BLaER1 (cell line): ENCODE measurements at regions not wholly inside any gene's neighbourhood (a gene's known extent, or its start where the extent isn't known, plus 50 kb on each side); places are given as distances from the start of the nearest gene placed in this dataset.

Source experiments
- H3K27ac ChIP-seq: shearing (Covaris generic); formaldehyde crosslinking; 2 replicates; pipeline ENCODE4 v1.8.1; 2022
- H3K27me3 ChIP-seq: shearing (Covaris generic); formaldehyde crosslinking; 2 replicates; pipeline ENCODE4 v1.8.1; 2022
- H3K36me3 ChIP-seq: shearing (Covaris generic); formaldehyde crosslinking; 2 replicates; pipeline ENCODE4 v1.8.1; 2022
- H3K4me1 ChIP-seq: shearing (Covaris generic); formaldehyde crosslinking; 2 replicates; pipeline ENCODE4 v1.8.1; 2022
- H3K4me2 ChIP-seq: shearing (Covaris generic); formaldehyde crosslinking; 2 replicates; pipeline ENCODE4 v1.8.1; 2022
- H3K4me3 ChIP-seq: shearing (Covaris generic); formaldehyde crosslinking; 2 replicates; pipeline ENCODE4 v1.8.1; 2022
- H3K9ac ChIP-seq: shearing (Covaris generic); formaldehyde crosslinking; 2 replicates; pipeline ENCODE4 v1.8.1; 2022
- H3K9me3 ChIP-seq: shearing (Covaris generic); formaldehyde crosslinking; 2 replicates; pipeline ENCODE4 v1.8.1; 2022
- H4K20me1 ChIP-seq: shearing (Covaris generic); formaldehyde crosslinking; 2 replicates; pipeline ENCODE4 v1.8.1; 2022
- Cebpa-rat ChIP-seq: shearing (Covaris generic); IDR thresholded peaks from 2 replicates; pipeline ENCODE4 v1.8.1; 2022

DNA sequence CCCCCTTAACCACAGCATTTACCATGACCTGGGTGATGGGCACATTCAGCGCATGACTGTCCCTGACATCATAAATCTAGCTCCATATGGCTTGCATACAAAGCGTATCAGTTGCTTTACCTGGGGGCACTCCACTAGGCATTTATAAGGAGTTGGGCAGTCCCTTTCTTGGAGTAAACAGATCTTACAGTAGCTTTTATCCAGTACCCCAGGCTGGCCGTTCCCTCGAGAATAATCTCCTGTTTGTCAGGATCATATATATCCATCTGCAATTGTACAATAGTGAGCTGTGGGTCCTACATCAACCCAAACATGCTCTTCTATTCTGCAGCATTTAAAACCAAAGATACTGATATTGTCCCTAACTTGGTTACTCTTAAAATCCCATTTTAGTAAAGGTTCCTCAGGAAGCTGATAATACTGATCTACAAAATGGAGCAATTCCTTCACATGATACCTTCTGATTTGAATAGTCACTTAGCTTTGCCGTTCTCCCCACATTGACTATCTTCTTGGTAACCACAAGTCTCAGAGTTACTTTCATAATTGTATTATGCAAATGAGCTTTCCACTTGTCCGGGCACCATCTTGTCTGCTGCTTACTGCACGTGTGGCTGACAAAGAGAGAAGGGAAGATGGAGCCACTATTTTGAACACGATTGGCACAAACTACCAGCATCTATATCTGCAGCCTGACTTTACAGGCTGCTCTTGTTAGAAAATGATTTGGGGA is 205.0 kb downstream of the CWF19L2 start:
- no peaks in the 10 kb centered on the region for H3K27me3 ChIP-seq
- H3K4me2 ChIP-seq: no peak overlapping the region
- no peak overlapping the region for H3K27ac ChIP-seq
- H3K9me3 ChIP-seq: no peaks in the 10 kb centered on the region
- no peaks in the 10 kb centered on the region for H4K20me1 ChIP-seq
- H3K4me1 ChIP-seq: no peaks in the 10 kb centered on the region
- H3K36me3 ChIP-seq: no peaks in the 10 kb centered on the region
- no peak overlapping the region for H3K4me3 ChIP-seq
- H3K9ac ChIP-seq: no peak overlapping the region
- no peak for TF ChIP-seq Cebpa-rat

GRCh38 chr11:107251298-107251697 is 206.3 kb downstream of the CWF19L2 start:
- Histone ChIP-seq H3K9me3 (no peaks in the 10 kb centered on the region), H3K4me1 (no peaks in the 10 kb centered on the region), H3K27ac (no peak overlapping the region), H3K27me3 (no peaks in the 10 kb centered on the region), H3K4me3 (no peak overlapping the region), H3K4me2 (no peak overlapping the region), H4K20me1 (no peaks in the 10 kb centered on the region), H3K9ac (no peak overlapping the region), H3K36me3 (no peaks in the 10 kb centered on the region)
- no peak for TF ChIP-seq Cebpa-rat

- no peaks in the 10 kb centered on the region for H3K27me3 ChIP-seq
- no peak overlapping the region for H3K4me3 ChIP-seq
- no peak for TF ChIP-seq Cebpa-rat
- no peak overlapping the region for H3K27ac ChIP-seq
- H4K20me1 ChIP-seq: no peaks in the 10 kb centered on the region
- H3K9ac ChIP-seq: no peak overlapping the region
- H3K4me2 ChIP-seq: no peak overlapping the region
- no peaks in the 10 kb centered on the region for H3K36me3 ChIP-seq
- H3K4me1 ChIP-seq: no peaks in the 10 kb centered on the region
- no peaks in the 10 kb centered on the region for H3K9me3 ChIP-seq
These were observed 207.6 kb downstream of the CWF19L2 start for GRCh38 chr11:107250017-107250416.

- Histone ChIP-seq H3K9ac (no peak overlapping the region), H3K36me3 (no peaks in the 10 kb centered on the region), H3K9me3 (no peaks in the 10 kb centered on the region), H3K4me1 (no peaks in the 10 kb centered on the region), H3K4me3 (no peak overlapping the region), H3K27me3 (no peaks in the 10 kb centered on the region), H3K27ac (no peak overlapping the region), H3K4me2 (no peak overlapping the region), H4K20me1 (no peaks in the 10 kb centered on the region)
- TF ChIP-seq Cebpa-rat: no peak
These were observed 208.6 kb downstream of the CWF19L2 start for GRCh38 chr11:107249054-107249453.

DNA sequence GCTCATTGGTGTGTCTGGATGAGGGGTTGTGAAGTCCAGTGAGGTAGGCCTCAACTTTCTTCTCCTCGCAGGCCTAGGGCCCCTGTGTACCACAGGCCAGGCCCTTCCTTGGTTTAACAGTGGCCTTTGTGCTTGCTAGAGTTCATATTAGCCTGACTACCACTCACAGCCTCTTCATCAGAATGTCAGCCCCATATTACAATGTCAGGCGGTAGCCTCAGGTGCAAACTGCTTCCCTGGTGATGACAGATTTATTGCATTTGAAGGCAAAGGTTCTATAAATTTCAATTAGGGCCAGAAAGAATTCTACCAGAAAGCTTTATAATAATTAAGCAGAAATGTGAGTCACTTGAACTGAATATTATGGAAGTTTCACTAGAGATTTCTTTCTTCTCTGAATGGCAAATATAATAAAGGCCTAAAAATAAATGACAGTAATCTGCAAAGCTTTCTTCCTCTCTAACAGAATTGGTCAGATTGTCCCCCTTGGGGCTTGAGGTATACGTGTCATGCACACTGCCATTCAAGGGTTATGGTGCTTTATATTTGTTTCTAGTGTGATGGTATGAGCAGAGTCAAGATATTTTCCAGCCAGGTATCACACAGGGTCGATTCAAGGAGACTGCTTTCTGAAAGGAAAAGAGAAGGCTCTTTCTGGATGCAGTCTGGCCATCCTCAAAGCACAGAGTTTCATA is 210.3 kb downstream of the CWF19L2 start:
- Histone ChIP-seq H3K4me2 (no peak overlapping the region), H3K9ac (no peak overlapping the region), H4K20me1 (no peaks in the 10 kb centered on the region), H3K4me1 (no peaks in the 10 kb centered on the region), H3K4me3 (no peak overlapping the region), H3K36me3 (no peaks in the 10 kb centered on the region), H3K27me3 (no peaks in the 10 kb centered on the region), H3K27ac (no peak overlapping the region), H3K9me3 (no peaks in the 10 kb centered on the region)
- no peak for TF ChIP-seq Cebpa-rat

- Histone ChIP-seq H4K20me1 (no peaks in the 10 kb centered on the region), H3K4me1 (no peaks in the 10 kb centered on the region), H3K27ac (no peak overlapping the region), H3K4me2 (no peak overlapping the region), H3K4me3 (no peak overlapping the region), H3K27me3 (no peaks in the 10 kb centered on the region), H3K9me3 (no peaks in the 10 kb centered on the region), H3K9ac (no peak overlapping the region), H3K36me3 (no peaks in the 10 kb centered on the region)
- no peak for TF ChIP-seq Cebpa-rat
These were observed 213.7 kb downstream of the CWF19L2 start for GRCh38 chr11:107243929-107244328.

- Histone ChIP-seq H3K4me1 (no peaks in the 10 kb centered on the region), H3K4me2 (no peak overlapping the region), H3K9me3 (peaks cover 12% of the 10 kb centered on the region), H3K27ac (no peak overlapping the region), H3K27me3 (no peaks in the 10 kb centered on the region), H3K9ac (no peak overlapping the region), H3K36me3 (no peaks in the 10 kb centered on the region), H3K4me3 (no peak overlapping the region), H4K20me1 (no peaks in the 10 kb centered on the region)
- TF ChIP-seq Cebpa-rat: no peak
These were observed 214.2 kb upstream of the GUCY1A2 start for GRCh38 chr11:107232451-107232850.

- no peak overlapping the region for H3K4me3 ChIP-seq
These were observed 206.6 kb upstream of the GUCY1A2 start for GRCh38 chr11:107224836-107225235.

GRCh38 chr11:107222916-107223460 is 204.7 kb upstream of the GUCY1A2 start:
- H3K27ac ChIP-seq: no peak overlapping the region
- TF ChIP-seq Cebpa-rat: no peak

More at GRCh38 chr11:107224836-107225235, 206.6 kb upstream of the GUCY1A2 start:
- H3K9ac ChIP-seq: no peak overlapping the region
- no peaks in the 10 kb centered on the region for H3K4me1 ChIP-seq
- H3K9me3 ChIP-seq: no peaks in the 10 kb centered on the region
- TF ChIP-seq Cebpa-rat: no peak
- H4K20me1 ChIP-seq: no peaks in the 10 kb centered on the region
- H3K27me3 ChIP-seq: no peaks in the 10 kb centered on the region
- H3K27ac ChIP-seq: no peak overlapping the region
- no peak overlapping the region for H3K4me2 ChIP-seq
- no peaks in the 10 kb centered on the region for H3K36me3 ChIP-seq

GRCh38 chr11:107222431-107222830 is 204.2 kb upstream of the GUCY1A2 start:
- Histone ChIP-seq H3K4me1 (no peaks in the 10 kb centered on the region), H3K4me2 (no peak overlapping the region), H3K27me3 (no peaks in the 10 kb centered on the region), H3K9me3 (no peaks in the 10 kb centered on the region), H3K9ac (no peak overlapping the region), H3K4me3 (no peak overlapping the region), H4K20me1 (no peaks in the 10 kb centered on the region), H3K36me3 (no peaks in the 10 kb centered on the region), H3K27ac (no peak overlapping the region)
- TF ChIP-seq Cebpa-rat: no peak

More at GRCh38 chr11:107222916-107223460, 204.7 kb upstream of the GUCY1A2 start:
- H3K36me3 ChIP-seq: no peaks in the 10 kb centered on the region
- no peaks in the 10 kb centered on the region for H3K4me1 ChIP-seq
- no peak overlapping the region for H3K9ac ChIP-seq
- no peak overlapping the region for H3K4me3 ChIP-seq
- no peaks in the 10 kb centered on the region for H4K20me1 ChIP-seq
- no peak overlapping the region for H3K4me2 ChIP-seq
- H3K9me3 ChIP-seq: no peaks in the 10 kb centered on the region
- no peaks in the 10 kb centered on the region for H3K27me3 ChIP-seq
